ENCODE measurements at regions not wholly inside any gene's neighbourhood (a gene's known extent, or its start where the extent isn't known, plus 50 kb on each side); places are given as distances from the start of the nearest gene placed in this dataset.

DNA sequence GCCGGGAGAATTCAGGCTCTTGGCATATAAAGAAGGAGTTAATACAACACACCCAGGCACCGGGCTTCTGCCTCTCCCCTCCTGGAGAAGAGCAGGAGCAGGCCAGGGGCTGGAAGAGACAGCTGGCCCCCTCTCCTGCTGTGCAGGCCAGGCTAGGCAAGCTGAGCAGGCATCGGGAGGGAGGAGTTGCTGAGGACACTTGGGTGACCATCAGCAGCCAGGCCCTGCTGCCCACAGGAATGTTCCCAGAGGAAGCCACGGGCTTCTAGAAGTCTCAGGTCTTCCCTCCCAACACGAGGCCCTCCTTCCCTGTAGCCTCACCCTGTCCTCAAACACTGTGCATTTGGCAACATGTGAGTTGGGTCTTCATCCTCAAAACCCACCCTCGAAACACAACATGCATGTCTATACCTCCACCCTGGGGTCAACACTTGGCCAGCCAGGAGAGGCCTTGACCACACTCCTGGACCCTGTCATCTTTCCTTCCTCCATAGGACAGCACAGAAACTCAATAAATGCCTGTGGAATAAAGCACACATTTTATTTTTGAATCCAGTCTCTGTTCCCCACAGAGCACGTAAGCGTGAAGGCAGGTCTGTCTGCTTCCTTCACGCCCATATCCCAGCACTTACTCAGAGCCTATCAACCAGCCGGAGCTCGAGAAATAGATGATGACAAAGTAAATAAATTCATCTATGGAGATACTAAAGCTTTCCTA, 433.8 kb upstream of the ID2 start:
- TF ChIP-seq CTCF (IDR thresholded peaks at IDR 0.05) (no peak), POLR2A (IDR thresholded peaks at IDR 0.05) (no peak)
